ENCODE measurements at regions not wholly inside any gene's neighbourhood (a gene's known extent, or its start where the extent isn't known, plus 50 kb on each side); places are given as distances from the start of the nearest gene placed in this dataset.

DNA sequence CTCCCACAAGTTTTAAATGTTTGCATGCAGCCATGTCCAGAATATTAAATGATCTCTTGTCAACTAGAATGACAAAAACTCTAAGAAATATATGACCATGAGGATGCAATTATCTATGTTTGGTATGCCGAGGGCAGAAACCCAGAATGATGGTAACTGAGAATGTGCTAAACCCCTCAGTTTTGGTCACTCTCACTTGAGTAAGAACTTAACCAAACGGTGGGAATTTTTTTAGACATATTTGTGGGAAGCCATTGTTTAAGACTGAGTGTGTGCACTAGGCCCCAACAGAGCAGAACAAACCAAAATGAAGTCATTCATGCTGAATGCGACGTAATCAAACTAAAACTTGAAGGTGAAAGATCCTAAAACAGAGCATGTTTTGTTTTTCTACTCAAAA, 1927.9 kb upstream of the SEL1L start:
- TF ChIP-seq PHF8 (IDR thresholded peaks at IDR 0.05; ENCODE audit: borderline replicate concordance, low read depth) (no peak), HOXA7 (CRISPR knock-in tag; IDR thresholded peaks at IDR 0.05) (no peak)
- TF ChIP-seq, protein P1, sequence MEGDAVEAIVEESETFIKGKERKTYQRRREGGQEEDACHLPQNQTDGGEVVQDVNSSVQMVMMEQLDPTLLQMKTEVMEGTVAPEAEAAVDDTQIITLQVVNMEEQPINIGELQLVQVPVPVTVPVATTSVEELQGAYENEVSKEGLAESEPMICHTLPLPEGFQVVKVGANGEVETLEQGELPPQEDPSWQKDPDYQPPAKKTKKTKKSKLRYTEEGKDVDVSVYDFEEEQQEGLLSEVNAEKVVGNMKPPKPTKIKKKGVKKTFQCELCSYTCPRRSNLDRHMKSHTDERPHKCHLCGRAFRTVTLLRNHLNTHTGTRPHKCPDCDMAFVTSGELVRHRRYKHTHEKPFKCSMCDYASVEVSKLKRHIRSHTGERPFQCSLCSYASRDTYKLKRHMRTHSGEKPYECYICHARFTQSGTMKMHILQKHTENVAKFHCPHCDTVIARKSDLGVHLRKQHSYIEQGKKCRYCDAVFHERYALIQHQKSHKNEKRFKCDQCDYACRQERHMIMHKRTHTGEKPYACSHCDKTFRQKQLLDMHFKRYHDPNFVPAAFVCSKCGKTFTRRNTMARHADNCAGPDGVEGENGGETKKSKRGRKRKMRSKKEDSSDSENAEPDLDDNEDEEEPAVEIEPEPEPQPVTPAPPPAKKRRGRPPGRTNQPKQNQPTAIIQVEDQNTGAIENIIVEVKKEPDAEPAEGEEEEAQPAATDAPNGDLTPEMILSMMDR (IDR thresholded peaks at IDR 0.05) = no peak
- TF ChIP-seq, protein P2, sequence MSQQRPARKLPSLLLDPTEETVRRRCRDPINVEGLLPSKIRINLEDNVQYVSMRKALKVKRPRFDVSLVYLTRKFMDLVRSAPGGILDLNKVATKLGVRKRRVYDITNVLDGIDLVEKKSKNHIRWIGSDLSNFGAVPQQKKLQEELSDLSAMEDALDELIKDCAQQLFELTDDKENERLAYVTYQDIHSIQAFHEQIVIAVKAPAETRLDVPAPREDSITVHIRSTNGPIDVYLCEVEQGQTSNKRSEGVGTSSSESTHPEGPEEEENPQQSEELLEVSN (IDR thresholded peaks at IDR 0.05; ENCODE audit: borderline replicate concordance, low read depth) = no peak
